DOHH2 (cell line): ENCODE measurements at regions not wholly inside any gene's neighbourhood (a gene's known extent, or its start where the extent isn't known, plus 50 kb on each side); places are given as distances from the start of the nearest gene placed in this dataset.

Experiments
- H3F3A ChIP-seq: fragments of 200-600 bp; sonication (generic), shearing (Covaris generic); 2 replicates; pipeline ENCODE4 v1.6.0; 2016; ENCODE audit warnings: antibody characterized with exemption, mild to moderate bottlenecking; ENCODE audit not compliant: control insufficient read depth, insufficient read depth
- H3K27ac ChIP-seq: fragments of 200-600 bp; sonication (generic); 2 replicates; pipeline ENCODE4 v1.5.1; 2014; ENCODE audit warnings: low read depth, mild to moderate bottlenecking, low read length, moderate library complexity
- H3K27me3 ChIP-seq: fragments of 200-600 bp; sonication (generic); 2 replicates; pipeline ENCODE4 v1.6.1; 2014; ENCODE audit warnings: mild to moderate bottlenecking, low read length, mixed read lengths; ENCODE audit not compliant: control insufficient read depth
- H3K36me3 ChIP-seq: fragments of 200-600 bp; sonication (generic); 2 replicates; pipeline ENCODE4 v1.6.1; 2014; ENCODE audit warnings: mild to moderate bottlenecking, low read length, moderate library complexity, mixed read lengths; ENCODE audit not compliant: control insufficient read depth
- H3K4me1 ChIP-seq: fragments of 200-600 bp; sonication (generic); 2 replicates; pipeline ENCODE4 v1.6.1; 2014; ENCODE audit warnings: mild to moderate bottlenecking, low read length, mixed read lengths; ENCODE audit not compliant: control insufficient read depth
- H3K4me2 ChIP-seq: fragments of 200-600 bp; sonication (generic); 2 replicates; pipeline ENCODE4 v1.6.0; 2014; ENCODE audit warnings: mild to moderate bottlenecking, low read length, moderate library complexity
- H3K4me3 ChIP-seq: fragments of 200-600 bp; sonication (generic); 2 replicates; pipeline ENCODE4 v1.5.1; 2014; ENCODE audit warnings: mild to moderate bottlenecking, low read length, mixed read lengths
- H3K79me2 ChIP-seq: fragments of 200-600 bp; sonication (generic); 2 replicates; pipeline ENCODE4 v1.6.1; 2014; ENCODE audit warnings: mild to moderate bottlenecking, low read length, mixed read lengths; ENCODE audit not compliant: control insufficient read depth
- H3K9me2 ChIP-seq: fragments of 200-600 bp; sonication (generic); replicated peaks from 2 replicates; pipeline ENCODE4 v1.6.1; 2014; ENCODE audit warnings: mild to moderate bottlenecking, low read length, mixed read lengths; ENCODE audit not compliant: control insufficient read depth
- H3K9me3 ChIP-seq: fragments of 200-600 bp; sonication (generic); 2 replicates; pipeline ENCODE4 v1.6.1; 2014; ENCODE audit warnings: antibody characterized with exemption, low read length, mixed read lengths; ENCODE audit not compliant: control insufficient read depth, insufficient read depth
- H4K20me1 ChIP-seq: fragments of 200-600 bp; sonication (generic); 2 replicates; pipeline ENCODE4 v1.6.0; 2014; ENCODE audit warnings: low read depth, mild to moderate bottlenecking, antibody characterized with exemption, low read length, moderate library complexity; ENCODE audit not compliant: control insufficient read depth, insufficient read depth
- EZH2phosphoT487 ChIP-seq: fragments of 200-600 bp; sonication (generic); IDR thresholded peaks from 2 replicates; pipeline ENCODE4 v1.6.1; 2017; ENCODE audit warnings: borderline replicate concordance, mild to moderate bottlenecking, antibody characterized with exemption, low read length, moderate library complexity, mixed read lengths
- TF ChIP-seq, protein P1 (sequence below): fragments of 200-600 bp; sonication (generic); IDR thresholded peaks from one replicate; pipeline ENCODE4 v1.5.1; 2014; ENCODE audit warnings: antibody characterized with exemption, mild to moderate bottlenecking, low read depth, low read length; ENCODE audit not compliant: poor library complexity, severe bottlenecking

DNA sequence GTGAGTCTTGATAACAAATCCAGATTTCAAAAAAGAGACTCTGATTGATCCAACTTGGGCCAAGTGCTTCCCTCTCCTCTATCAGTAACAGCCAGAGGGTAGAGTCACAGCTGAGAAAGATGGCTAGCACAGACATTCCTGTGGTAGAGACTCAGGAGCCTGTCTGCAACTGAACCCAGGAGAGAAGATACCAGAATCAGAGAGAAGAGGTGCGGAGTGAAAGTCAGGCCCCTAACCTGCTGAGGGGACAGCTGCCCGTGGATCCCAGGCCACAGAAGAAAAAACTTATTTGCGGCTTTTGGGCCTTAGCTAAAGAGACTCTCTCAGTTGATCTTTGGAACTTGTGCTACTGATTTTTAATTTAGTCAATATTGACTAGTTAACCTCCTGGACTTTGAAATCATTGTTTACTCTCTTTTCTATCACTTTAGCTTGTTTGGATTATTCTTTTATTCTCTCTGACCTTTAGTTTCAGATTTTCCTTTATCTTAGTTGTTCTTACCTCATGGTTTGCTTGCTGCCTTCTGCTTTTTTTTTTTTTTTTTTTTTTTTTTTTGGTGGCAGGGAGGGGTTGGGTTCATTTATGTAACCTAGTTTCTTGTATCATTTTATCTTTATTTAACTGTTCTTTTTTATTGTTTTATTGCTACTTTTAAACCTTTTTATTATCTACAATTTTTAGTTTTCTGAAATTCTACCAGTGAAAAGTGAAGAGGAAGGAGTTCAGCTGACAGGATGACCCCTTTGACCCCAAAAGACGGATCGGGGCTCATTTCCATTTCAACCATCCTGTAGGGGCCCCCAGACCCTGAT is 154.9 kb upstream of the KRR1 start:
- Histone ChIP-seq H3K36me3 (no peaks in the 10 kb centered on the region), H3K4me1 (no peaks in the 10 kb centered on the region), H3K9me3 (no peaks in the 10 kb centered on the region), H3K9me2 (no peaks in the 10 kb centered on the region), H3K79me2 (no peaks in the 10 kb centered on the region), H3K27me3 (0 out of 2 replicates have a peak, but pooled peaks cover 4% of the 10 kb centered on the region), H3K4me2 (no peak overlapping the region), H3K27ac (no peak overlapping the region), H3F3A (no peaks in the 10 kb centered on the region), H4K20me1 (no peaks in the 10 kb centered on the region), H3K4me3 (no peak overlapping the region)
- no peak for TF ChIP-seq EZH2phosphoT487
- TF ChIP-seq, protein P1, sequence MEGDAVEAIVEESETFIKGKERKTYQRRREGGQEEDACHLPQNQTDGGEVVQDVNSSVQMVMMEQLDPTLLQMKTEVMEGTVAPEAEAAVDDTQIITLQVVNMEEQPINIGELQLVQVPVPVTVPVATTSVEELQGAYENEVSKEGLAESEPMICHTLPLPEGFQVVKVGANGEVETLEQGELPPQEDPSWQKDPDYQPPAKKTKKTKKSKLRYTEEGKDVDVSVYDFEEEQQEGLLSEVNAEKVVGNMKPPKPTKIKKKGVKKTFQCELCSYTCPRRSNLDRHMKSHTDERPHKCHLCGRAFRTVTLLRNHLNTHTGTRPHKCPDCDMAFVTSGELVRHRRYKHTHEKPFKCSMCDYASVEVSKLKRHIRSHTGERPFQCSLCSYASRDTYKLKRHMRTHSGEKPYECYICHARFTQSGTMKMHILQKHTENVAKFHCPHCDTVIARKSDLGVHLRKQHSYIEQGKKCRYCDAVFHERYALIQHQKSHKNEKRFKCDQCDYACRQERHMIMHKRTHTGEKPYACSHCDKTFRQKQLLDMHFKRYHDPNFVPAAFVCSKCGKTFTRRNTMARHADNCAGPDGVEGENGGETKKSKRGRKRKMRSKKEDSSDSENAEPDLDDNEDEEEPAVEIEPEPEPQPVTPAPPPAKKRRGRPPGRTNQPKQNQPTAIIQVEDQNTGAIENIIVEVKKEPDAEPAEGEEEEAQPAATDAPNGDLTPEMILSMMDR, result no peak

DNA sequence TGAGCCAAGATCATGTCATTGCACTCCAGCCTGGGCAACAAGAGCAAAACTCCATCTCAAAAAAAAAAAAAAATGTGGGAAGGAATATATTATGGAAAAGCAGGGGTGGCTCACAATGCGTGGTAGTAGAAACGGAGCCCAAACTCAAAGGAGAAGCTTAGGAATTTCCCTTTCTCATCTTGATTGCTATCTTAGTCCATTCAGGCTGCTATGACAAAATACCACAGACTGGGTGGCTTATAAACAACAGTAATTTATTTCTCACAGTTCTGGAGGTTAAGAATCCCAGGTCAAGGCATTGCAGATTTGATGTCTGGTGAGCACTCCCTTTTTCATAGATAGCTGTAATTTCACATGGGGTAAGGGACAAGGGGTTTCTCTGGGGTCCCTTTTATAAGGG is 153.8 kb upstream of the KRR1 start:
- H3K27ac ChIP-seq, result no peak overlapping the region
- no peaks in the 10 kb centered on the region for H3K9me2 ChIP-seq
- no peaks in the 10 kb centered on the region for H4K20me1 ChIP-seq
- no peak for TF ChIP-seq EZH2phosphoT487
- TF ChIP-seq, protein P1, result no peak
- no peaks in the 10 kb centered on the region for H3K79me2 ChIP-seq
- no peaks in the 10 kb centered on the region for H3F3A ChIP-seq
- 0 out of 2 replicates have a peak, but pooled peaks cover 4% of the 10 kb centered on the region for H3K27me3 ChIP-seq
- no peak overlapping the region for H3K4me2 ChIP-seq
- H3K4me3 ChIP-seq, result no peak overlapping the region
- no peaks in the 10 kb centered on the region for H3K9me3 ChIP-seq
- no peaks in the 10 kb centered on the region for H3K36me3 ChIP-seq
- no peaks in the 10 kb centered on the region for H3K4me1 ChIP-seq

DNA sequence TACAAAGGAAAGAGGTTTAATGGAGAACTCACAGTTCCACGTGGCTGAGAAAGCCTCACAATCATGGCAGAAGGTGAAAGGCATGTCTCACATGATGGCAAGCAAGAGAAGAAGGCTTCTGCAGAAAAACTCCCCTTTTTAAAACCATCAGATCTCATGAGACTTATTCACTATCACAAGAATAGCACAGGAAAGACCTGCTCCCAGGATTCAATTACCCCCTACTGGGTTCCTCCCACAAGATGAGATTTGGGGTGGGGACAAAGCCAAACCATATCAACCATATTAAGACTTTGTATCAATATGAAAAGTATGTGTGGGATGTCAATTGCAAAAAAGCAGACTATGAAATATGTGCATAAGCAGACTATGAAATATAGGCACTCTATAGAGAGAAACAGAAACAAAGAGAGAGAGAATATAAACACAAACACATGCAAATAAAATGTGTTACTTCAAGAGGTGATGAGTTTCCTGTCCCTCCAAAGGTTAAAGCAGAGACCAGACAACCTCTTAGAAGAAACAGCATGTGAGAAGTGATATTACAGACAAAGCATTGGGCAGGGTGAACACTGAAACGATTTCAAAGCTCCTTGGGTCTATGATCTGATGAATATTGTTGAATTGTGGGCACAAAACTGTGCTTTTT is 151.2 kb upstream of the KRR1 start:
- Histone ChIP-seq H4K20me1 (no peaks in the 10 kb centered on the region), H3K4me3 (no peak overlapping the region), H3K79me2 (no peaks in the 10 kb centered on the region), H3K27me3 (0 out of 2 replicates have a peak, but pooled peaks cover 4% of the 10 kb centered on the region), H3K36me3 (no peaks in the 10 kb centered on the region), H3K9me3 (no peaks in the 10 kb centered on the region), H3F3A (no peaks in the 10 kb centered on the region), H3K9me2 (no peaks in the 10 kb centered on the region), H3K27ac (no peak overlapping the region), H3K4me1 (no peaks in the 10 kb centered on the region), H3K4me2 (no peak overlapping the region)
- TF ChIP-seq, protein P1, result no peak
- TF ChIP-seq EZH2phosphoT487, result no peak
